ENCODE measurements at regions not wholly inside any gene's neighbourhood (a gene's known extent, or its start where the extent isn't known, plus 50 kb on each side); places are given as distances from the start of the nearest gene placed in this dataset.

DNA sequence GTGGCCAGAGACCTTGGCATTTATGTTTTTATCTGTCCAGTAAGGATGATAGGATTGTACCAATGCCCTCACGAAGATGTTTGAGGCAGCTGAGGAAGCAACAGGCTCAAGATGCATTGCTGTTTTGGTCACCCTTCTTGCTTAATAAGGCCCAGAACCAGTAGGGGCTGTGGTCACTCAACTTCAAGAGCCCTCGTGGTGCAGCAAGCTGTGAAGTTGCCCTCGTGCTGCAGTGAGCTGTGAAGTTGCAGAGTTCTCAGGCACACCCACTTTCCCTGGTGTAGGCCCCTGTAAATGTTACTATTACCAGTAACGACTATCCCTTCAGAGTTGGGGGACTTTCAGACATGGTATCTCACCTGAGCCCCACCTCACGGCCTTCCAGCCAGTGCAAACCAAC is 207.6 kb upstream of the LYZL1 start:
- H3K36me3 ChIP-seq = no peaks in the 10 kb centered on the region
- H3K27me3 ChIP-seq (ENCODE audit: insufficient read depth, low read depth, severe bottlenecking) = no peaks in the 10 kb centered on the region
- TF ChIP-seq, protein P1, sequence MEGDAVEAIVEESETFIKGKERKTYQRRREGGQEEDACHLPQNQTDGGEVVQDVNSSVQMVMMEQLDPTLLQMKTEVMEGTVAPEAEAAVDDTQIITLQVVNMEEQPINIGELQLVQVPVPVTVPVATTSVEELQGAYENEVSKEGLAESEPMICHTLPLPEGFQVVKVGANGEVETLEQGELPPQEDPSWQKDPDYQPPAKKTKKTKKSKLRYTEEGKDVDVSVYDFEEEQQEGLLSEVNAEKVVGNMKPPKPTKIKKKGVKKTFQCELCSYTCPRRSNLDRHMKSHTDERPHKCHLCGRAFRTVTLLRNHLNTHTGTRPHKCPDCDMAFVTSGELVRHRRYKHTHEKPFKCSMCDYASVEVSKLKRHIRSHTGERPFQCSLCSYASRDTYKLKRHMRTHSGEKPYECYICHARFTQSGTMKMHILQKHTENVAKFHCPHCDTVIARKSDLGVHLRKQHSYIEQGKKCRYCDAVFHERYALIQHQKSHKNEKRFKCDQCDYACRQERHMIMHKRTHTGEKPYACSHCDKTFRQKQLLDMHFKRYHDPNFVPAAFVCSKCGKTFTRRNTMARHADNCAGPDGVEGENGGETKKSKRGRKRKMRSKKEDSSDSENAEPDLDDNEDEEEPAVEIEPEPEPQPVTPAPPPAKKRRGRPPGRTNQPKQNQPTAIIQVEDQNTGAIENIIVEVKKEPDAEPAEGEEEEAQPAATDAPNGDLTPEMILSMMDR (IDR thresholded peaks at IDR 0.05; ENCODE audit: low read depth, low read length) = no peak
- H3K27ac ChIP-seq = no peak overlapping the region
- no peak overlapping the region for H3K4me3 ChIP-seq (ENCODE audit: low read depth, low read length)
- DNase-seq = no peak
- H3K9me3 ChIP-seq (ENCODE audit: severe bottlenecking) = no peaks in the 10 kb centered on the region

DNA sequence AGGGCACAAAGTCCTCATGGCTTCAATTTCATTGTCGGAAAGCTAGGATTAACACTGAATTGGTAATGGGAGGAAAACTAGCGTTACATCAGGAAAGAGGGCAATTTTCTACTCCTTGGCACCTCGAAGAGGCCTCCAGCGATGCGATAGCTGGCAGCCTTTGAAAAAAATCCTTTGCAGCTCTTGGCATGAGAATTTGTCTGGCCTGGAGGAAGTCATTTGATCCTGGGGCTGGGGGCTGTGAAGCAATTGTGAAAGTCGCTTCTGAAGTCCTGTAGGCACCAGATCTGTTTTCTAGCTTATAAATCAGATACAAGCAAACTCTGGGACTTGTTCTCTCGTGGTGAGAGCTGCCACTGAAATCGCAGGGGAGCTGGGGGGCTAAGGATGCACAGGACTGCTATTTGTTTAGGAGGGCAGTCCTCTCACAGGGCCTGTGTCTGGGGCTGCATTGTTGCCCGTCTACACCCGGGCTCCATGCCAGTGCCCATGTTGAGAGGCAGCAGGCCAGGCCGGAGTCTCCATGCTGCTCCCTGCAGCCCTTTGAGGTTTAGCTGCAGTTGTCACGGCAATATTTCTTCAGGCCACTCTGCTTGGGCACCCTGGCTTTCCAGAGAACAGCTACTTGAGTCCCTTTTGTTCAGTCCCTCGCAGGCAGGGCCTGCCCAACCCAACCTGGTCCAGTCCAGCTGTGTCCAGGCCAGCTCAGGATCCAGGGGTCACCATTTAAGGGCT is 206.8 kb upstream of the LYZL1 start:
- no peaks in the 10 kb centered on the region for H3K27me3 ChIP-seq (ENCODE audit: insufficient read depth, low read depth, severe bottlenecking)
- no peak for DNase-seq
- H3K36me3 ChIP-seq = no peaks in the 10 kb centered on the region
- H3K4me3 ChIP-seq (ENCODE audit: low read depth, low read length) = no peak overlapping the region
- no peaks in the 10 kb centered on the region for H3K9me3 ChIP-seq (ENCODE audit: severe bottlenecking)
- no peak overlapping the region for H3K27ac ChIP-seq
- TF ChIP-seq, protein P1 (IDR thresholded peaks at IDR 0.05; ENCODE audit: low read depth, low read length) = no peak

DNA sequence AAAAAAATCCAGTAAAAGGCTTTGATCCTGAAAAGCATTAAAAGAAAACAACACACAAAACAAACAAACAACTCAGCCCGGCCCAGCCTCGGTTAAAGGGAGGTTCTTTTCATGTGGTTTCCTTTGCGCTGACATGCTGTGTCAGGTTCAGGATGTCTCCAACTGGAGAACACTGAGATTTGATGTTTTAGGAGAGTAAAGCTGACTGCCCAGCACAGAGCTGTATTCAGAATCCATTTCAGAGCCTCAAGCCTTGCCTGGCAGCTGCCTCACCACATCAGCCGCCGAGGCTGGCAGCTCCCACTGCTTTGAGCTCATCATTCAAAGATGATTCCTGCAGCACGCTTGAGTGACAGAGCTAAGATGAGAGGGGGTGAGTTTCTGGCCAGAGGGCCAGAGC is 205.8 kb upstream of the LYZL1 start:
- TF ChIP-seq, protein P1 (IDR thresholded peaks at IDR 0.05; ENCODE audit: low read depth, low read length) = no peak

DNA sequence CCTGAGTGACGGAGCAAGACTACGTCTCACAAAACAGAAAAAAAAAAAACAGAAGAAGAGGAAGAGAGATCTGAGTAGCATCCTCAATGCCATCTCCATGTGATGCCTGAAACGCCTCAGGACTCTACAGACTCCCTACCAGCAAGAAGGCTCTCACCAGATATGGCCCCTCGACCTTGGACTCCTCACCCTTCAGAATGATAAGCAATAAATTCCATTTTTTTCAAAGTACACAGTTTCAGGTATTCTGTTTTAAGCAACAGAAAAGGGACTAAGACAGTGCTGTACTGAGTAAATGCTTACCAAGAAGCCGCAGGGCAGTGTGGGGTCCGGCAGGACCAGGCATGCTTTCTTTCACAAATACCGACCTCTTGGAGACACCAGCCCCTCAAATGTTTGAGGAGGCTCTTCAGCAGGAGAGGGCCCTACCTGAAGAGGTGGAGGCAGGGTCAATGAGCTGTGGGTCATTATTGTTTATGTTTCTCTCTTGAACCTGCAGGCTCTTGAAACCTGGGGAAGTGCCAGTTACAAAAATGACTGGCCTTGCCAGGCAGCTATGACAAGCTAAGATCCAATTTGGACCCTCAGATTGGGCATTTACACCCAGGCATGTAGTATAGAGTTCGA is 204.1 kb upstream of the LYZL1 start:
- TF ChIP-seq, protein P1 (IDR thresholded peaks at IDR 0.05; ENCODE audit: low read depth, low read length) = no peak
- H3K36me3 ChIP-seq = no peaks in the 10 kb centered on the region
- DNase-seq = no peak

More for the DNA sequence above, 205.8 kb upstream of the LYZL1 start:
- Histone ChIP-seq H3K9me3 (ENCODE audit: severe bottlenecking) (no peaks in the 10 kb centered on the region), H3K27ac (no peak overlapping the region), H3K27me3 (ENCODE audit: insufficient read depth, low read depth, severe bottlenecking) (no peaks in the 10 kb centered on the region), H3K36me3 (no peaks in the 10 kb centered on the region), H3K4me3 (ENCODE audit: low read depth, low read length) (no peak overlapping the region)
- DNase-seq = no peak

DNA sequence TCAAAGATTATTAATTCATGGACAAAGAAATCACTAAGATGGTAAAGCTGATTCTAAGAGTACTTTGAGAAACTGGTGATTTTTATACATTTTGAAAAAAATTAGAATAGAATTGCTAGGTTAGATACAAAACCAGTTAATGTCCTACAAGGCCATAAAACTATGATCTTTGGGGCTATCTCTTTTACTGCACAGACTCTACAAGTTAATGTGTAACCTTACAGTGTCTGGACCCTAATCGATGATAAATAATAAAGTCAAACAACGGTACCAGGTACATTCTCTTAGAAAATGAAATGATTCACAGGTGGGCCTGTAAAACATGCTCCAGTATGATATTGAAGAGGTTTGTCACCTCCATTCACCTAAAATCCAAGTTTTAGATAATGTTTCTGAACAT is 199.8 kb upstream of the LYZL1 start:
- Histone ChIP-seq H3K4me3 (ENCODE audit: low read depth, low read length) (no peak overlapping the region), H3K27me3 (ENCODE audit: insufficient read depth, low read depth, severe bottlenecking) (no peaks in the 10 kb centered on the region), H3K27ac (no peak overlapping the region), H3K36me3 (no peaks in the 10 kb centered on the region), H3K9me3 (ENCODE audit: severe bottlenecking) (no peaks in the 10 kb centered on the region)
- no peak for DNase-seq
- TF ChIP-seq, protein P1 (IDR thresholded peaks at IDR 0.05; ENCODE audit: low read depth, low read length) = no peak

More for the DNA sequence above, 204.1 kb upstream of the LYZL1 start:
- H3K27ac ChIP-seq = no peak overlapping the region
- no peak overlapping the region for H3K4me3 ChIP-seq (ENCODE audit: low read depth, low read length)
- no peaks in the 10 kb centered on the region for H3K27me3 ChIP-seq (ENCODE audit: insufficient read depth, low read depth, severe bottlenecking)
- no peaks in the 10 kb centered on the region for H3K9me3 ChIP-seq (ENCODE audit: severe bottlenecking)

Measured in WERI-Rb-1 (cell line).